Keratinocyte (primary cell): ENCODE measurements at regions not wholly inside any gene's neighbourhood (a gene's known extent, or its start where the extent isn't known, plus 50 kb on each side); places are given as distances from the start of the nearest gene placed in this dataset.

Experiments
- DNase-seq: peaks from one replicate; pipeline ENCODE4 v3.0.0-alpha.2; 2011; ENCODE audit warnings: low read depth, missing footprints, low spot score
- FAIRE-seq: peaks from 2 replicates; lab custom pipeline; 2011; peaks lifted over from hg19 to GRCh38; lab: Jason Lieb, UNC
- H2AFZ ChIP-seq: 2 replicates; pipeline ENCODE4 v1.6.0; 2012; ENCODE audit warnings: low read length, control low read depth, inconsistent platforms; ENCODE audit not compliant: control insufficient read depth
- H3K27ac ChIP-seq: 2 replicates; pipeline ENCODE4 v1.5.1; 2011; ENCODE audit warnings: low read length; ENCODE audit not compliant: control insufficient read depth, insufficient read depth
- H3K27me3 ChIP-seq: 3 replicates; pipeline ENCODE4 v1.6.0; 2011; ENCODE audit warnings: low read length; ENCODE audit not compliant: control insufficient read depth, insufficient read depth; ENCODE audit errors: extremely low read depth
- H3K36me3 ChIP-seq, 2 experiments: 2 replicates in 1 of 2; 3 replicates in 1 of 2; pipeline ENCODE4 v1.5.1; 2011; ENCODE audit warnings: low read length in 2 of 2, mild to moderate bottlenecking in 1 of 2; ENCODE audit not compliant: control insufficient read depth in 2 of 2, insufficient read depth in 2 of 2; ENCODE audit errors: extremely low read depth in 1 of 2
- H3K4me1 ChIP-seq: 3 replicates; pipeline ENCODE4 v1.5.1; 2011; ENCODE audit warnings: low read length; ENCODE audit not compliant: control insufficient read depth, insufficient read depth; ENCODE audit errors: extremely low read depth
- H3K4me2 ChIP-seq: 3 replicates; pipeline ENCODE4 v1.6.0; 2011; ENCODE audit warnings: low read depth, low read length; ENCODE audit not compliant: control insufficient read depth, insufficient read depth; ENCODE audit errors: extremely low read depth
- H3K4me3 ChIP-seq, 3 experiments: fragments of 200-600 bp in 1 of 3; sonication (generic) in 1 of 3; 2 replicates in 2 of 3; 3 replicates in 1 of 3; pipeline ENCODE4 v1.5.1; 2011 to 2016; ENCODE audit warnings: low read length in 3 of 3, mild to moderate bottlenecking in 3 of 3, control low read depth in 2 of 3, inconsistent platforms in 1 of 3, low read depth in 1 of 3, mixed read lengths in 1 of 3, mixed run types in 1 of 3, moderate library complexity in 1 of 3; ENCODE audit not compliant: control insufficient read depth in 2 of 3, insufficient read depth in 2 of 3; ENCODE audit errors: extremely low read depth in 1 of 3
- H3K79me2 ChIP-seq: 2 replicates; pipeline ENCODE4 v1.6.0; 2012; ENCODE audit warnings: low read length; ENCODE audit not compliant: control insufficient read depth, insufficient read depth
- H3K9ac ChIP-seq: 3 replicates; pipeline ENCODE4 v1.6.0; 2011; ENCODE audit warnings: low read length; ENCODE audit not compliant: control insufficient read depth, insufficient read depth; ENCODE audit errors: extremely low read depth
- H3K9me1 ChIP-seq: 3 replicates; pipeline ENCODE4 v1.6.0; 2011; ENCODE audit warnings: low read length; ENCODE audit not compliant: control insufficient read depth, insufficient read depth; ENCODE audit errors: extremely low read depth
- H3K9me3 ChIP-seq: 2 replicates; pipeline ENCODE4 v1.5.1; 2012; ENCODE audit warnings: low read depth, low read length; ENCODE audit not compliant: control insufficient read depth
- H4K20me1 ChIP-seq: 3 replicates; pipeline ENCODE4 v1.6.0; 2011; ENCODE audit warnings: low read length; ENCODE audit not compliant: control insufficient read depth, insufficient read depth; ENCODE audit errors: extremely low read depth
- EZH2 ChIP-seq: IDR thresholded peaks from one replicate; pipeline ENCODE4 v1.6.1; 2012; ENCODE audit warnings: inconsistent platforms, mild to moderate bottlenecking, low read length, moderate library complexity
- dilution Hi-C: fragments of 300-500 bp; cut with MboI; formaldehyde crosslinking; loops from one replicate; pipeline ENCODE4 v1.7.0; 2020; ENCODE audit warnings: low sequenced_read_pairs; ENCODE audit not compliant: extremely low pct_ligation_motif_present
- TF ChIP-seq, protein P1 (sequence below), 3 experiments: IDR thresholded peaks in 1 of 3; conservative IDR thresholded peaks in 1 of 3; optimal IDR thresholded peaks in 1 of 3; 2 replicates in 2 of 3; 3 replicates in 1 of 3; pipeline versions ENCODE3 to v1.5.1; 2011; ENCODE audit warnings: low read length in 3 of 3, mild to moderate bottlenecking in 3 of 3, moderate library complexity in 2 of 3, control low read depth in 1 of 3, inconsistent platforms in 1 of 3; ENCODE audit not compliant: insufficient read depth in 2 of 3; ENCODE audit errors: extremely low read depth in 1 of 3

DNA sequence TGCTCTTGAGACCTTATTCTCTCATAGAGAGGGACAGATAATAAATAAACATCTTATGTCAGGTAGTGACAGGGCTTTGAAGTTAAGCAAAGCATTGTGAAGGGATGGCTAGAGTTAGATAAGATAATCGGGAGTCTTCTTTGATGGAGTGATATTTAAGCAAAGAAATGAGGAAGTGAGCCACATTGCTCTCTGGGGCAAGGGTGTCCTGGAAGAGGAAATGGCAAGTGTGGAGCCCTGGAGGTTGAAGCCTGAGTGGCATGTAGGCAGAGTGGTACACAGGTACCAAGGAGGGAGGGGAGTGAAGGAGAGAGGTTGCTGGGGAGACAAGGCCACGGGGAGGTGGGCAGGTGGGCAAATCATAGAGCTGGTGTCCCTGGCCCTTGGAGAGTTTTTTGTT is 110.2 kb downstream of the CTAGE1 start:
- no peaks in the 10 kb centered on the region for H3K9me3 ChIP-seq
- FAIRE-seq (no peak), DNase-seq (no peak)
- dilution Hi-C loops: no loop called here
- H3K9ac ChIP-seq: no peak overlapping the region
- H2AFZ ChIP-seq: no peak overlapping the region
- H3K27me3 ChIP-seq: peaks cover 3% of the 10 kb centered on the region
- H3K9me1 ChIP-seq: no peaks in the 10 kb centered on the region
- no peak overlapping the region for H3K4me3 ChIP-seq
- H3K27ac ChIP-seq: no peak overlapping the region
- H3K4me1 ChIP-seq: no peaks in the 10 kb centered on the region
- H4K20me1 ChIP-seq: no peaks in the 10 kb centered on the region
- H3K36me3 ChIP-seq: no peaks in the 10 kb centered on the region
- H3K79me2 ChIP-seq: no peaks in the 10 kb centered on the region
- no peak overlapping the region for H3K4me2 ChIP-seq
- TF ChIP-seq, protein P1, sequence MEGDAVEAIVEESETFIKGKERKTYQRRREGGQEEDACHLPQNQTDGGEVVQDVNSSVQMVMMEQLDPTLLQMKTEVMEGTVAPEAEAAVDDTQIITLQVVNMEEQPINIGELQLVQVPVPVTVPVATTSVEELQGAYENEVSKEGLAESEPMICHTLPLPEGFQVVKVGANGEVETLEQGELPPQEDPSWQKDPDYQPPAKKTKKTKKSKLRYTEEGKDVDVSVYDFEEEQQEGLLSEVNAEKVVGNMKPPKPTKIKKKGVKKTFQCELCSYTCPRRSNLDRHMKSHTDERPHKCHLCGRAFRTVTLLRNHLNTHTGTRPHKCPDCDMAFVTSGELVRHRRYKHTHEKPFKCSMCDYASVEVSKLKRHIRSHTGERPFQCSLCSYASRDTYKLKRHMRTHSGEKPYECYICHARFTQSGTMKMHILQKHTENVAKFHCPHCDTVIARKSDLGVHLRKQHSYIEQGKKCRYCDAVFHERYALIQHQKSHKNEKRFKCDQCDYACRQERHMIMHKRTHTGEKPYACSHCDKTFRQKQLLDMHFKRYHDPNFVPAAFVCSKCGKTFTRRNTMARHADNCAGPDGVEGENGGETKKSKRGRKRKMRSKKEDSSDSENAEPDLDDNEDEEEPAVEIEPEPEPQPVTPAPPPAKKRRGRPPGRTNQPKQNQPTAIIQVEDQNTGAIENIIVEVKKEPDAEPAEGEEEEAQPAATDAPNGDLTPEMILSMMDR (optimal IDR thresholded peaks at IDR 0.05 in 1 of 3, IDR thresholded peaks at IDR 0.05 in 1 of 3, conservative IDR thresholded peaks at IDR 0.05 in 1 of 3; ENCODE audit: extremely low read depth in 1 of 3, insufficient read depth in 2 of 3, low read length in 3 of 3): no peak
- TF ChIP-seq EZH2: no peak

DNA sequence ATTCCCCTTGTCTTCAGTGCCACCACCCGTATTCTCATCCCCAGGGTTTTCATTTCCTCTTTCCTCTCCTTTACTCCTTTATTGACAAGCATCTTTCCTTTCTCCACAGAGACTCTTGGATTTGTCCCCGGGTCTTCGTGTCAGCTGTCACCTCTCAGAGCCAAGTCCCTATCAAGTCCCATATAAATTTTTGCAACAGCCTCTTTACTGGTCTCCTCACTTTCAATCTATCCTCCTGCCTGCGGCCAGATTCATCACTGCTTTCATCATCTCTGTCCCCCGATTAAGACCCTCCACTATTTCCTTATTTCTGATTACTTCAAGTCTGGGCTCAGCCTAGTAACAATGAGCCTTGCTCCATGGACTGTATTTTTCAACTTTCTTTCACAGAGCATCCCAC is 113.8 kb downstream of the CTAGE1 start:
- Histone ChIP-seq H3K4me1 (no peaks in the 10 kb centered on the region), H3K9me3 (no peaks in the 10 kb centered on the region), H3K4me3 (no peak overlapping the region), H2AFZ (no peak overlapping the region), H3K27ac (no peak overlapping the region), H3K36me3 (no peaks in the 10 kb centered on the region), H3K9me1 (no peaks in the 10 kb centered on the region), H3K4me2 (no peak overlapping the region), H3K9ac (no peak overlapping the region), H3K27me3 (peaks cover 3% of the 10 kb centered on the region), H4K20me1 (no peaks in the 10 kb centered on the region), H3K79me2 (no peaks in the 10 kb centered on the region)
- no peak for DNase-seq
- TF ChIP-seq EZH2: no peak
- dilution Hi-C loops: no loop called here
- FAIRE-seq: no peak

DNA sequence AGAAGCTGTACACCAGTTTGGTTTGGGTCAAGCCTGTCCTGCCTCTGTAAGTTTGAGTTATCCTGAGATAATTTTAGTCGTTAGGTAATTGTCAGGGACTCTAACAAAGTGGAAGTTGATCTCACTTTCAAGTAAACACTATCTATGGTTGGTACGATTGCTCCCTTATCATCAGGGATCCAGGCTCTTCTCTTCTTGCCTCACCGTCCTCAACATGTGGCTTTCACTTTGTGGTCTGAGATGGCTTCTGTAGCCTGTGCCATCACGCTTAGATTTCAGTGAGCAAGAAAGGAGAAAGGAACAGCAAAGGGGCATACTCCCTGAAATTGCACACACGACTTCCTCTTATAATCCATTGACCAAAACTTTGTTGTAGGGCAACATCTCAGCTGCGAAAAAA is 115.6 kb downstream of the CTAGE1 start:
- dilution Hi-C loops: no loop called here
- H2AFZ ChIP-seq: no peak overlapping the region

More for the DNA sequence above, 115.6 kb downstream of the CTAGE1 start:
- Histone ChIP-seq H4K20me1 (no peaks in the 10 kb centered on the region), H3K27ac (no peak overlapping the region), H3K4me1 (no peaks in the 10 kb centered on the region), H3K9ac (no peak overlapping the region), H3K4me3 (no peak overlapping the region), H3K9me3 (no peaks in the 10 kb centered on the region), H3K4me2 (no peak overlapping the region), H3K79me2 (no peaks in the 10 kb centered on the region), H3K27me3 (peaks cover 3% of the 10 kb centered on the region), H3K36me3 (no peaks in the 10 kb centered on the region), H3K9me1 (no peaks in the 10 kb centered on the region)
- FAIRE-seq (peak; percentile 46), DNase-seq (no peak)
- no peak for TF ChIP-seq EZH2
- TF ChIP-seq, protein P1 (optimal IDR thresholded peaks at IDR 0.05 in 1 of 3, IDR thresholded peaks at IDR 0.05 in 1 of 3, conservative IDR thresholded peaks at IDR 0.05 in 1 of 3; ENCODE audit: extremely low read depth in 1 of 3, insufficient read depth in 2 of 3, low read length in 3 of 3): no peak
